Kidney tubule cell (primary cell): ENCODE measurements at regions not wholly inside any gene's neighbourhood (a gene's known extent, or its start where the extent isn't known, plus 50 kb on each side); places are given as distances from the start of the nearest gene placed in this dataset.

ENCODE experiments used
- DNase-seq: peaks from one replicate; pipeline ENCODE4 v3.0.0-alpha.2; 2018; ENCODE audit warnings: low spot score

DNA sequence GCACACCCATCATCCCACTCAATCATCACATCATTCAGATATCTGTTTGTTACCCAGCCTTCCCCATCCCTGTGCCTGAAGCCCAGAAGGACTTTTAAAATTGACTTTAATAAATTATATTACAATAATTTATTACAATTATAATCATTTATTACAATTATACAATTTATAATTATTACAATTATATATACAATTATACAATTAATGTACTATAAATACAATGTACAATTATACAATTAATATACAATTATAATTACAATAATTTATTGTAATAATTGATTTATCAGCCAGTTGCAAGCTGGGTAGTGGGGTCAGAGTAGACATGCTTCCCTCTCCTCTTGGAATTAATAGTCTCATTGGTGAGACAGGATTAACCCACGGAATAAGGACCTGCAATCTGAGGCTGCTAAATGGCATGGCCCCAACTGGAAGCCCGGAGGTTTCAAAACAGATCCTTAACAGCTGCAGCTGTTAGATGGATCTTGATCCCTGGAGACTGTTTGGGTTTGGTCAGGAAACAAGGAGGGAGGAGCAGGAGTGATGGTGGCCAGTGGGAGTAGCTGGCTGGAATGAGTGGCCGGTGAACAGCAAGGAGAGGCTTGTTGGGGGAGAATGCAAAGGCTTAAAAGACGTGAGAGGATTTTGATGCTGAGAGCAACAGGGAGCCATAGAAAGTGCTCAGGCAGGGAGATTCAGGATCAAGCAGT, 402.8 kb upstream of the PODXL start:
- no peak for DNase-seq

- DNase-seq, result peak; percentile 85
These were observed 401.1 kb upstream of the PODXL start for GRCh38 chr7:131957338-131958020.

GRCh38 chr7:131956864-131957263, 400.4 kb upstream of the PODXL start:
- DNase-seq, result no peak

GRCh38 chr7:131955679-131956078, 399.3 kb upstream of the PODXL start:
- DNase-seq, result no peak

DNA sequence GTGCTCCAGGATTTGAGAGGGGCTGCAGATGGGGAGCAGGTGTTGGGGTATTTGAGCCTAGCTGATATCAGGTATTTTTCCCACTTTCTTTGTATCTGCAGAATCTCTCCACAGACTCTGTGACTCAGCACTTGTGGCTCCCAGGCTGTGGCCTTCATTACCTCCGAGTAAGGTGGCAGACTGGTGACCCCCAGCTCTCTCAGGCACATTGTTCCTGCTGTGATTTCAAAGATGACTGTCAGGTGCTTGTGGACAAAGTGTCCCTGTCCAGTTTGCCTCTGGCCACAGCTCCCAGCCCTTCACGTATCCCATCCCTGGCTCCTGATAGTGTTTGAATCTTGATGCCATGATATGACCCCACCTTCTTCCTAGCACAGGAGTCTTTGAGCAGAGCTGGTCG, 396.8 kb upstream of the PODXL start:
- DNase-seq, result peak; percentile 18

GRCh38 chr7:131952365-131952764, 395.9 kb upstream of the PODXL start:
- DNase-seq, result no peak

DNA sequence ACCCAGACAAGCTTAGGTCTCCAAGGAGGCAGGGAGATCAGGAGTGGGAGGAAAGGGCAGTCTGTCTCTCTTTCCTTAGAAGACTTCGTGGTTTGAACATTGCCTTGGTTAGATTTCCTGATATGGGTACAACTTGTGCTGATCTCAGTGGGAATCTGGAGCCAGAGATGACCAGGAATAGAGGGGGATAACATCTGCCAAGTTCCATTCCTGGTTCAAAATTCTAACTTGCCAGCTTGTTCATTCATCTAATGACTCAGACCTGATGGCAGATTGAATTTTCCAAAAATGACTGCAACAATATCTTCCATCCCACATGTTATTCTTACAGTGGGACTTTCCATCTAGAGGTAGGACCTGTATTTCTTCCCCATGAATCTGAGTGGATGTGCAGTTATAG, 394.3 kb upstream of the PODXL start:
- DNase-seq, result no peak

GRCh38 chr7:131949659-131950058, 393.2 kb upstream of the PODXL start:
- DNase-seq, result no peak

DNA sequence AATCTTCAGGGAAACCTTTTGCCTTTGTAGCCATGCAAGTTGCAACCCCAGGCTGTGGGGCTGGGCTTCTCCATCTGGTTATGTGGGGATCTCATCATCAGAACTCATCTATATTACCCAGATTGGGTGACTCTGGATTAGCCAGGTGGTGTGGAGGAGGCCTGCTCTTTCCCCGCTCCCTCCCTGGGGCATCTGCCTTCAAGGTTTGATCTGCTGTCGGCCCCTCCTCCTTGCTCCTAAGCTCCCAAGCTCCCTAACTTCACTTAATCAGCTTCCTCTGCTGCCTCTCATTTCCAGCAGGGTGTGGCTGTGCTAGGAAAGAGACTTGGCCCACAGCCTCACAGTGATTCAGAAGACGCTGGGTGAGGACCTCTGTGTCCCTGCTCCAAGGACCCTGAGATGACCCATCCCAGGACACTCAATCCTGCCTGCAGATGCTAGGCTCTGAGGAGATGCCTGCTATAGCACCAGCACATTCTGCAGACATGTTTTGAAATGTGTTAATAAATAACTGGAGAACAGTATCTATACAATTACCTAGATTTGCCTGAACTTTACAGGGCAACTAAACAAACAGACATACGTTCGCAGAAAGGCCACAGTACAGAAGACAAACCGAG, 392.1 kb upstream of the PODXL start:
- peak; percentile 16 for DNase-seq

DNA sequence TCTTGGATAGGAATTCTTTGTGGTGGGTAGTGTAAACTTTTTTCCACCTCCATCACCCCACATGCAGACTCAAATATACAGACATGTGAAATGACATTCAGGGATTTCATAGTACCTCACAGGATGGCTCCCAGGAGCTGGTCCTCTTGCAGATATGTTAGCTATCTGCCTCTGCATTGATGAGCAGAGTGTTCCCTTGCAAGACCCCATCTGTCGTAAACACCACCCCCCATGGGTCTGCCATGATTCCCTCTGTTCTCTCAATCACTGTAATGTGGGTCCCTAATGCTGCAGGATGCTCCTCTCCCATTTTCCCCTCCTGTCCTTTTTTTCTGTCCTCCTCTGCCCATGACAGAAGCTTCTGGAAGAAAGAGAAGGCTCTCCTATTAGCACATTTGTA, 391.2 kb upstream of the PODXL start:
- no peak for DNase-seq

DNA sequence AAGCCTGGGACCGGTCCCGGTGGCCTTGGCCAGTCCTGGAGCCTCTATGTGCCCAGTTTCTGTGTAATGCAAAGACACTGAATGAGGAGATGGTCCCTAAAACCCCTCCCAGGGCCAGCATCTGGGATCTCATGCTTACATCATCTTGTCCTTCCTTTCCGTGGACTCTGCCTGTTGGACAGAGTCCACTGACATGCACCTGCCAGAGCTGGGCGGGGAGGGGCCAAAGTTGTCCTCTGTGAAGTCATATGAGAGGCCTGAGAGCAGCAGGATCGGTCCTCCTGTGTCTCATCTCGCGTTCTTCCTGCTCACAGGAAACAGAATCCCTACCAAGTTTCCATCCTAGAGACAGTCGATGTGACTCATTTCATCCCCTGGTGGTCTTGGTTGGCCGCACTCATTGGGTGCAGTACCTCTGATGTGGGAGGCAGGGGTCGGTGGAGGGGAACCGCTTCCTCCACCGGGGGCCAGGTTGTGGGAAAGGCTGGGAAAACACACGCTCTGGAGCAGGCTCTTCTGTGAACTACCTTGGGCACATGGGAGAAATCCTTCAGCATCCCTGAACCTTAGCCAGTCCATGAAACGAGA, 389.6 kb upstream of the PODXL start:
- DNase-seq, result peak; percentile 73

- DNase-seq, result peak; percentile 47
These were observed 389.0 kb upstream of the PODXL start for GRCh38 chr7:131945313-131945911.

DNA sequence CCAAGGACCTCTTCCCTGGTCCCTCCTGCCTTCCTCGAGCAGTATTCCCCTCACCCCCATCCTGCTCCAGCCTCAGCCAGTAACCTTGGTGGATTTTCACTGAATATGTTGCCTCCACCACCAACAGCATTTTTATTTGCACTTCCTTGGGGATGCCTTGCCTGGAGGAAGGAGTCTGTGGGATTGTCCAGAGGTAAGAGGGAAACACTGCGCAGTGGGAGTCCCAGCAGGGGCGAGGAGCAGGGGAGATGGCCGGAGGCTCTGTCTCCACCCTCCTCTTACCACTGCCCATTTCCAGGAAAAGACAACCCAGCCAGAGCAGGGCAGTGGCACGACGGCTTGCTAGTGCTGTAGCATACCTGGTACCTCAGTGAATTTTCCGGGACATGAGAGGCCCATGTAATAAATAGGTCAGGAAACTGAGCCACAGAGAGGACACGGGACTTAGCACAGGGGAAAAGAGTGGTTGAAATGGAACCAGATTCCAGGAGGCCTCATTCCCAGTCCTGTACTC, 388.2 kb upstream of the PODXL start:
- no peak for DNase-seq

GRCh38 chr7:131943646-131944045, 387.2 kb upstream of the PODXL start:
- no peak for DNase-seq

GRCh38 chr7:131943211-131943610, 386.8 kb upstream of the PODXL start:
- no peak for DNase-seq

DNA sequence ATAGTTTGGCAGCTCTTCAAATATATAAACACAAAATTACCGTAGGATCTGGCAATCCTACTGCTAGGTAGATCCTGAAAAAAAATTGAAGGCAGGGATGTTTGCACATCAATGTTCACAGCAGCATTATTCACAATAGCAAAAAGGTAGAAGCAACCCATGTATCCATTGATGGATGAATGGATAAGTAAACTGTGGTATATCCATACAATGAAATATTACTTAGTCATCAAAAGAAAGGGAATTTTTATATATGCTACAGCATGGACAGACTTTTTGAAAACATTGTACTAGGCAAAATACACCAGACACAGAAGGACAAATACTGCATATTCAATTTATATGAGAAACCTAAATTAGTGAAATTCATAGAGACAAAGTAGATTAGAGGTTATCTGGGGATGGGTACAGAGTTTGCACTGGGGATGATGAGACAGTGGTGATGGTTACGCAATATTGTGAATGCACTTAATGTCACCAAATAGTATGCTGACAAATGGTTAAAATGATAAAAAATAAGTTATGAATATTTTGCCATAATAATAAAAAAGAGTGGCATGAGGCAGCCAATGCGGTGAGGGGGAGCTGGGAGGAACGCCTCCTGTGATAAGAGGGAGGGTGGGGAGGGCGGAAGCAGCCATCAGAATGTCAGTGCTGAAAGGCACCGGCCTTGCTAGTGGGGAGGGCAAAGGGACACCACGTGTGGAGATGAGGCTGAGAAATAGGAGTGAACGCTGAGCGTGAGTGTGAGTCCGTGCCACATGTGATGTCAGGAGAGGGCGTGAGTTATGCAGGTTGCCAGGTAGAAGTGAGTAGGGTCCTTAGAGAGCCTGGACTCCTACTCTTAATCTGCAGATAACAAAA, 386.1 kb upstream of the PODXL start:
- no peak for DNase-seq

- DNase-seq, result no peak
These were observed 384.9 kb upstream of the PODXL start for GRCh38 chr7:131941291-131941690.

- no peak for DNase-seq
These were observed 384.3 kb upstream of the PODXL start for GRCh38 chr7:131940621-131941165.

- peak; percentile 36 for DNase-seq
These were observed 382.4 kb upstream of the PODXL start for GRCh38 chr7:131938788-131939187.

DNA sequence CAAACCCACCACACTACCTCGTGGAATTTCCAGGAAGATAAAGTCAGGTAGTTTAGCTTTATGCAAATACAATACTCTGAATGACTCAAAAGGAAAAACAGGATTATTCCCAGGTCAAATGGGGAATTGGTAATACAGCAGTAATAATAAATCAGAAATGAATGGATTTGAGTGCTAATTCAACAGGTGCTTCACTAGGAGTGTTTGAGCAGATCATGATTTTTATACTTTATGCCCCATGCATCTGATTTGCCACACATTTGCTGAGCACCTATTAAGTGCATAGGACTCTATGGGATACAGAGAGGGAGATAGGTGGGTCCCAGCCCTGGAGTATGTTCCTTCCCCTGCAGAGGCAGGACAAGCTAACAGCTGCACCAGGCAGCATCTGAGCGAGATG, 381.4 kb upstream of the PODXL start:
- DNase-seq, result no peak

DNA sequence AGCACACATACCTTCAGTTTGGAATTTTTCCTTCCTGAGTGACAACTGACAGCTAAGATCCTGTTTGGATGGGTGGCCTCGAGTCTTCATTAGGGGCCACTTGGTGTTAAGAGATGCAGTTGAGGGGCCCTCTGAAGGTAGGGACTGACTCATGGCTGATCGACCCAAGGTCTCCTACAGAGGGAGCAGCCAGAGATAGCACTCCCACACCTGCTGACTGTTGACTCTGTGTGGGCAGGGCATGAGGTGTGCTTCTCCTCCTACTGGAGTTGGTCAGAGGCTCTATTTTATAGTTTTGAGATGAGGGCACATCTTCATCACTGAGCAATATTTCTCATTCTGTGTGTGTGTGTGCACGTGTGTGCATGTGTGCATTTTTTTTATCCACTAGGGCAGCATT, 378.8 kb upstream of the PODXL start:
- DNase-seq, result peak; percentile 30
